ENCODE measurements at regions not wholly inside any gene's neighbourhood (a gene's known extent, or its start where the extent isn't known, plus 50 kb on each side); places are given as distances from the start of the nearest gene placed in this dataset.
"Not testable (repeated sequence)": the region's sequence is repeated elsewhere in the genome, so short reads cannot be mapped to it uniquely, and the experiment has no call there.

DNA sequence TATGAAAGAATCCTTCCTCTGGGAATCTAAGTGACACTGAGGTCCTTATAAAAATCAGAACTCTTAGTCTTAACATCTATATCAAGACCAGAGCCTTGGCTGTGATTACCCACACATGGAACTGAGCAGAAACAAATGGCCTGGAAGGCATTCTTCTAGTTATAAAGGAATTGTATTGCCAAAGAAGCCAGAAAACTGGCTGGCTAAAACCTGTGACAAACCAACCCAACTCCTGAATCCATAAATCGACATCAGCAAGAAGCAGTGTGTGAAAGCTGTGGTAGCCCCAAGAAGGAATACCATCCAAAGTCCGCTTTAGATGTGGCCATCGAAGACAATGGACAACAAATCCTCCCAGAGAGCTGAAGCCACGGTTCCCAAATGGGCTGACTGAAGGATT lies 97.9 kb upstream of the CCDC91 start:
- DNase-seq (ENCODE audit: insufficient read length) (no peak), FAIRE-seq (no peak)
- TF ChIP-seq POLR2AphosphoS5 (IDR thresholded peaks at IDR 0.05; ENCODE audit: low read depth, low read length) = no peak

- no peak for DNase-seq (ENCODE audit: insufficient read length)
Measured at GRCh38 chr12:28096649-28097048, 93.6 kb upstream of the CCDC91 start.

DNA sequence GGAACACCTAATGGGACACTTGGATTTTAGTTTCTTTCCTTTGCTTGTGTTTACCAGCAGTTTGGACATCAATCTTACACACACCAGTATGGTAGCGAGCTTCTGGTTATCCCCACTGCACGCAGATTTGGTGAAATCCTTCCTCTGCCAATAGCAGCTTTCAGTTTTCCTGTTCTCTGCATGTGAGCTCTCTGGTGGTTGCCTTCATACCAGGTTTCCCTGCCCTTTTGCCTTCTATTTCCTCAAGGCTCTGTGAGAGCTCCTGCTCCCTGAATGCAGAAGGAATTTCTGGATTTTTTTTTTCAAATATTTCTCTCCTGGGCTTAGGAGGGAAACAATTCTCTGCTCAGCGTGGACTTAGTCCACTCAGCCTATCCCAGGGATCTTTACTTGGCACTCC lies 93.0 kb upstream of the CCDC91 start:
- TF ChIP-seq POLR2A (IDR thresholded peaks at IDR 0.05; ENCODE audit: low read depth, low read length) = no peak
- TF ChIP-seq TAF1 (IDR thresholded peaks at IDR 0.05; ENCODE audit: borderline replicate concordance, low read depth, low read length) = no peak
- no peak for TF ChIP-seq POLR2AphosphoS5 (IDR thresholded peaks at IDR 0.05; ENCODE audit: low read depth, low read length)
- FAIRE-seq (no peak), DNase-seq (ENCODE audit: insufficient read length) (no peak)

More at GRCh38 chr12:28096649-28097048, 93.6 kb upstream of the CCDC91 start:
- no peak for TF ChIP-seq TAF1 (IDR thresholded peaks at IDR 0.05; ENCODE audit: borderline replicate concordance, low read depth, low read length)
- TF ChIP-seq POLR2A (IDR thresholded peaks at IDR 0.05; ENCODE audit: low read depth, low read length) = no peak
- FAIRE-seq = no peak

GRCh38 chr12:28099245-28099644 lies 91.0 kb upstream of the CCDC91 start:
- DNase-seq (ENCODE audit: insufficient read length); FAIRE-seq: not testable (repeated sequence)

DNA sequence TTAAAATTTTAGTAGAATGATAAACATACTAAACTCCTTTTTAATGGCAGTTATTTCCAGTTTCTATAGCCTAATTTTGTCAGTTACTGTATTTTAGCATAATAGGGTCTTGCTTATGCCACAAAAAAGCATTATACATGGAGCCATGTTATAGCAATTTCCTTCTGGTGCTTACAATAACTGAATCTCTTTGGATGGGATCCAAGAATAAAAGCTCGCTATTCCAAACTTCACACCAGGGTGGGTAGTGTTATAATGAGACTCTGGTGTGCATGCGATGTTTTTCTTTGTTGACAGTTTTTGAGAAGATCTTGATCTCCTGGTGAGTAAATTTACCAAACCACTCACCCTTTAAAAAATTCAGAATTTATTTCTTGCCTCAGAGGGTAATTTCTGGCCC lies 90.4 kb upstream of the CCDC91 start:
- TF ChIP-seq POLR2A (IDR thresholded peaks at IDR 0.05; ENCODE audit: low read depth, low read length) (no peak), POLR2AphosphoS5 (IDR thresholded peaks at IDR 0.05; ENCODE audit: low read depth, low read length) (no peak), TAF1 (IDR thresholded peaks at IDR 0.05; ENCODE audit: borderline replicate concordance, low read depth, low read length) (no peak)
- DNase-seq (ENCODE audit: insufficient read length) = no peak
- FAIRE-seq = no peak

GRCh38 chr12:28100717-28101116 lies 89.5 kb upstream of the CCDC91 start:
- TF ChIP-seq POLR2AphosphoS5 (IDR thresholded peaks at IDR 0.05; ENCODE audit: low read depth, low read length) = no peak
- no peak for TF ChIP-seq TAF1 (IDR thresholded peaks at IDR 0.05; ENCODE audit: borderline replicate concordance, low read depth, low read length)
- TF ChIP-seq POLR2A (IDR thresholded peaks at IDR 0.05; ENCODE audit: low read depth, low read length) = no peak
- FAIRE-seq = no peak
- no peak for DNase-seq (ENCODE audit: insufficient read length)

- no peak for FAIRE-seq
- TF ChIP-seq POLR2A (IDR thresholded peaks at IDR 0.05; ENCODE audit: low read depth, low read length) = no peak
- no peak for TF ChIP-seq TAF1 (IDR thresholded peaks at IDR 0.05; ENCODE audit: borderline replicate concordance, low read depth, low read length)
- no peak for TF ChIP-seq POLR2AphosphoS5 (IDR thresholded peaks at IDR 0.05; ENCODE audit: low read depth, low read length)
- no peak for DNase-seq (ENCODE audit: insufficient read length)
Measured at GRCh38 chr12:28104316-28104715, 85.9 kb upstream of the CCDC91 start.

DNA sequence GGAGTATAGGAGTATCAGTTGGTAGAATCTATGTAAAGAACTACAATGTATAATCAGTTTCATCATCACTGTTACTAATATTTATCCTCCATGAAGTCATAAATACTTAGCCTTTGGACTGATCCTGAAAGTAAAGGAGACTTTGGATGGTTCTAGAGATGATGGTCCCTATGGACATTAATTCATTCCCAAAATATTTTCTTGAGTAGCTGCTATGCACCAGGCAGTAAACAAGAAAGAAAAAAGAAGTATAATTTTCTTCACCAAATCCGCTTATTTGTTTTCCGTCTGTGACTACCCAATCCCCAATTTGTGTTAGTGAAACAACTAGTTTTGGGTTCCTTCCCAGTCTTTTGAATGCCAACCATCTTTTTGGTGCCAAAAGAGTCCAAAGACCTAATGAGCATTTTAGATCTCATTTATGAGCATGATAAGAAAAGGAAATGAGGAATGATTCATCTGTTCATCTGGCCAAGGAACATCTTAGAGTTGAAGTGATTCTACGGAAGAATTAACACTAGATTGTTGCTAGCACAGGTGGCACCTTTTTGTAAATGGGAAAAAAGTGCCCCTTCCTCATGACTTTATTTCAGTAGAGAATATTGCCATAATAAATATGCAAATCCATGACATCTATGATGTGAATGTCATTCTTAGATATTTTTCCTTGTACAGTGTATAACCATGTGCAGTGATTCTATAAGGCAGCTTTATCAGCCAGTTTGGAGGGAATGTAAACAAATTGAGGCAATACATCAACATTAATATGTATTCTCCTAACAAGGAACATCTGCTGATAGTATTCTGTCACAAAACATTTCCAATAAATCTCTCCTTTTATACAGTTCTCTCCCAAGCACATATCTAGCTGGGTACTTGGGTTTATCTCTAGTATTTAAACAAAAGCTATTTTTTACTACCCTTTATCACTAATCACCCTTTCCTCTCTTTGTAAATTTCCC lies 85.1 kb upstream of the CCDC91 start:
- DNase-seq (ENCODE audit: insufficient read length) = no peak
- TF ChIP-seq POLR2AphosphoS5 (IDR thresholded peaks at IDR 0.05; ENCODE audit: low read depth, low read length) = no peak
- TF ChIP-seq POLR2A (IDR thresholded peaks at IDR 0.05; ENCODE audit: low read depth, low read length) = no peak
- TF ChIP-seq TAF1 (IDR thresholded peaks at IDR 0.05; ENCODE audit: borderline replicate concordance, low read depth, low read length) = no peak
- no peak for FAIRE-seq

GRCh38 chr12:28107679-28108078 lies 82.6 kb upstream of the CCDC91 start:
- DNase-seq (ENCODE audit: insufficient read length) (no peak), FAIRE-seq (no peak)
- no peak for TF ChIP-seq TAF1 (IDR thresholded peaks at IDR 0.05; ENCODE audit: borderline replicate concordance, low read depth, low read length)
- TF ChIP-seq POLR2A (IDR thresholded peaks at IDR 0.05; ENCODE audit: low read depth, low read length) = no peak
- no peak for TF ChIP-seq POLR2AphosphoS5 (IDR thresholded peaks at IDR 0.05; ENCODE audit: low read depth, low read length)

DNA sequence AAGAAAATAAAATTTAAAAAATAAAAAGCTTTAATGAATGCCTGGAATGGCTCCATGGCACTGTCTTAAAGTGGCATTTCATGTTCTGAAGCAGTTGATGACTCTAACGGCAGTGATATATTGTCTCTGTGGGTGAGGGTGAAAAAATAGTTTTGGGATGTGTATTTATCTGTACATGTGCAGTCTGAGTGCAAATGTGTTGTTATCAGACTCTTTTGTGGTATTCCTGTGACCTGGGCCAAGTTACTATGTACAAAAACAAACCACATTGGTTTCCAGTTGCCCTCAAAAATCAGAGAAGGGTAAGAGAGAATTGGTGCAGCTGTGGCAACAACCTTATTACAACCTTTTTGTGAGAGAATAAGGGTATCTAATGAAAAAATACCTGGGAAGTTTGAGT lies 81.7 kb upstream of the CCDC91 start:
- DNase-seq (ENCODE audit: insufficient read length) (no peak), FAIRE-seq (no peak)
- TF ChIP-seq POLR2AphosphoS5 (IDR thresholded peaks at IDR 0.05; ENCODE audit: low read depth, low read length) (no peak), TAF1 (IDR thresholded peaks at IDR 0.05; ENCODE audit: borderline replicate concordance, low read depth, low read length) (no peak), POLR2A (IDR thresholded peaks at IDR 0.05; ENCODE audit: low read depth, low read length) (no peak)

- TF ChIP-seq TAF1 (IDR thresholded peaks at IDR 0.05; ENCODE audit: borderline replicate concordance, low read depth, low read length) (no peak), POLR2AphosphoS5 (IDR thresholded peaks at IDR 0.05; ENCODE audit: low read depth, low read length) (no peak), POLR2A (IDR thresholded peaks at IDR 0.05; ENCODE audit: low read depth, low read length) (no peak)
- no peak for DNase-seq (ENCODE audit: insufficient read length)
- no peak for FAIRE-seq
Measured at GRCh38 chr12:28110329-28110728, 79.9 kb upstream of the CCDC91 start.

DNA sequence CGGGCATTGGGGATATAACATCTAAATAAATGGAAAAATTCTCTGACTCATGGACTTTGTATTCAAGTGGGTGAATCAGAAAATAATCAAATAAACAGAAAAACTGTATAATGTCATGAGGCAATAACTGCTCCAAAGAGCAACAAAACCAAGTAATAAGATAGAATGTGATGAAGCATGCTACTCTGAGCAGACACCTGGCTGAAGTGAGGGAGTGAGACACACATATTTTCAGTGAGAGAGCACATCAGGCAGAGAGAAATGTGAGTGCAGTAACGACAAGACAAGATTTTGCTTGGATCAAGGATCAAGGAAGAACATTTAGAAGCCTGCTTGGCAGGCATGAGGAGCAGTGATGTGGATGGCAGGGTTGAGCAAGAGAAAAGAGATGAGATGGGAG lies 75.8 kb upstream of the CCDC91 start:
- DNase-seq (ENCODE audit: insufficient read length) (no peak), FAIRE-seq (no peak)
- TF ChIP-seq POLR2A (IDR thresholded peaks at IDR 0.05; ENCODE audit: low read depth, low read length) (no peak), TAF1 (IDR thresholded peaks at IDR 0.05; ENCODE audit: borderline replicate concordance, low read depth, low read length) (no peak), POLR2AphosphoS5 (IDR thresholded peaks at IDR 0.05; ENCODE audit: low read depth, low read length) (no peak)
